ENCODE measurements at regions not wholly inside any gene's neighbourhood (a gene's known extent, or its start where the extent isn't known, plus 50 kb on each side); places are given as distances from the start of the nearest gene placed in this dataset.

- no peak for TF ChIP-seq SNAI2 (CRISPR knock-in tag; IDR thresholded peaks at IDR 0.05)
- no peak for TF ChIP-seq ESRRG (CRISPR knock-in tag; IDR thresholded peaks at IDR 0.05)
- TF ChIP-seq TOX (CRISPR knock-in tag; IDR thresholded peaks at IDR 0.05; ENCODE audit: borderline replicate concordance), result no peak
- ATAC-seq, result no peak
Observed at GRCh38 chr13:68057836-68058235, 827.7 kb upstream of the PCDH9 start.

- ATAC-seq, result no peak
- no peak for TF ChIP-seq PATZ1 (CRISPR knock-in tag; IDR thresholded peaks at IDR 0.05; ENCODE audit: borderline replicate concordance)
Observed at GRCh38 chr13:68056816-68057710, 826.9 kb upstream of the PCDH9 start.

DNA sequence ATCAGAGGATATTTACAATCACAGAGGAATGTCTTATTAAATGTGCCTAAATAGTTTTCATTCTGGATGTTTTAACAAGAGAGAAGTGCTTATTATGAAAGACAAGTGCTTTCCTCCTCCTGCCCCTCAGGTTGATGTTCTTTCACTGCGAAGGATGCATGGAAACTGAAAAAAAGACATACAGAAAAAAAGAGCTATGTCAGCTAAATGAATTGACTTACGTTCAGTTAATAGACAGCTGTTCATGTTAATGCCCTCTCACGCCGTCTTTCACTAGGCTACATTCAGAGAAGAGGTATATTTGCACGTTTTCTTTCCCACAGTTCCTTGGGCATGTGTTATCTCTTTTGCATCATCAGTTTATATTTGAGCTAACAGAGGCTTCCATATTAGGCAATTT is 821.8 kb upstream of the PCDH9 start:
- no peak for ATAC-seq
- TF ChIP-seq ZNF565 (CRISPR knock-in tag; conservative IDR thresholded peaks at IDR 0.05; ENCODE audit: low read depth), result no peak
- TF ChIP-seq BACH2 (CRISPR knock-in tag; IDR thresholded peaks at IDR 0.05; ENCODE audit: borderline replicate concordance), result no peak
- no peak for TF ChIP-seq ZC3H10 (CRISPR knock-in tag; IDR thresholded peaks at IDR 0.05)
- TF ChIP-seq, protein P1, sequence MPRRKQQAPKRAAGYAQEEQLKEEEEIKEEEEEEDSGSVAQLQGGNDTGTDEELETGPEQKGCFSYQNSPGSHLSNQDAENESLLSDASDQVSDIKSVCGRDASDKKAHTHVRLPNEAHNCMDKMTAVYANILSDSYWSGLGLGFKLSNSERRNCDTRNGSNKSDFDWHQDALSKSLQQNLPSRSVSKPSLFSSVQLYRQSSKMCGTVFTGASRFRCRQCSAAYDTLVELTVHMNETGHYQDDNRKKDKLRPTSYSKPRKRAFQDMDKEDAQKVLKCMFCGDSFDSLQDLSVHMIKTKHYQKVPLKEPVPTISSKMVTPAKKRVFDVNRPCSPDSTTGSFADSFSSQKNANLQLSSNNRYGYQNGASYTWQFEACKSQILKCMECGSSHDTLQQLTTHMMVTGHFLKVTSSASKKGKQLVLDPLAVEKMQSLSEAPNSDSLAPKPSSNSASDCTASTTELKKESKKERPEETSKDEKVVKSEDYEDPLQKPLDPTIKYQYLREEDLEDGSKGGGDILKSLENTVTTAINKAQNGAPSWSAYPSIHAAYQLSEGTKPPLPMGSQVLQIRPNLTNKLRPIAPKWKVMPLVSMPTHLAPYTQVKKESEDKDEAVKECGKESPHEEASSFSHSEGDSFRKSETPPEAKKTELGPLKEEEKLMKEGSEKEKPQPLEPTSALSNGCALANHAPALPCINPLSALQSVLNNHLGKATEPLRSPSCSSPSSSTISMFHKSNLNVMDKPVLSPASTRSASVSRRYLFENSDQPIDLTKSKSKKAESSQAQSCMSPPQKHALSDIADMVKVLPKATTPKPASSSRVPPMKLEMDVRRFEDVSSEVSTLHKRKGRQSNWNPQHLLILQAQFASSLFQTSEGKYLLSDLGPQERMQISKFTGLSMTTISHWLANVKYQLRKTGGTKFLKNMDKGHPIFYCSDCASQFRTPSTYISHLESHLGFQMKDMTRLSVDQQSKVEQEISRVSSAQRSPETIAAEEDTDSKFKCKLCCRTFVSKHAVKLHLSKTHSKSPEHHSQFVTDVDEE (CRISPR knock-in tag; IDR thresholded peaks at IDR 0.05), result no peak
- TF ChIP-seq ESRRG (CRISPR knock-in tag; IDR thresholded peaks at IDR 0.05), result no peak
- no peak for TF ChIP-seq PPARA (CRISPR knock-in tag; IDR thresholded peaks at IDR 0.05; ENCODE audit: borderline replicate concordance)
- TF ChIP-seq CREB5 (CRISPR knock-in tag; IDR thresholded peaks at IDR 0.05; ENCODE audit: low read depth), result no peak

GRCh38 chr13:68050761-68051160 is 820.6 kb upstream of the PCDH9 start:
- no peak for ATAC-seq
- TF ChIP-seq TCF4 (CRISPR knock-in tag; IDR thresholded peaks at IDR 0.05; ENCODE audit: borderline replicate concordance) (no peak), CSDC2 (CRISPR knock-in tag; IDR thresholded peaks at IDR 0.05) (no peak), ZNF8 (CRISPR knock-in tag; IDR thresholded peaks at IDR 0.05) (no peak), ARNTL (CRISPR knock-in tag; IDR thresholded peaks at IDR 0.05; ENCODE audit: borderline replicate concordance, low read depth) (no peak), ZFP3 (CRISPR knock-in tag; IDR thresholded peaks at IDR 0.05) (no peak), ZNF70 (CRISPR knock-in tag; IDR thresholded peaks at IDR 0.05) (no peak), ESRRG (CRISPR knock-in tag; IDR thresholded peaks at IDR 0.05) (no peak), ISL1 (CRISPR knock-in tag; IDR thresholded peaks at IDR 0.05) (no peak), CREB5 (CRISPR knock-in tag; IDR thresholded peaks at IDR 0.05; ENCODE audit: low read depth) (no peak), ZFP30 (CRISPR knock-in tag; IDR thresholded peaks at IDR 0.05) (no peak), POU6F1 (CRISPR knock-in tag; IDR thresholded peaks at IDR 0.05; ENCODE audit: borderline replicate concordance, low read depth) (no peak), ZNF565 (CRISPR knock-in tag; conservative IDR thresholded peaks at IDR 0.05; ENCODE audit: low read depth) (no peak), TOX (CRISPR knock-in tag; IDR thresholded peaks at IDR 0.05; ENCODE audit: borderline replicate concordance) (no peak), PPARA (CRISPR knock-in tag; IDR thresholded peaks at IDR 0.05; ENCODE audit: borderline replicate concordance) (no peak), ZC3H10 (CRISPR knock-in tag; IDR thresholded peaks at IDR 0.05) (no peak), OSR1 (CRISPR knock-in tag; IDR thresholded peaks at IDR 0.05) (no peak), GLIS3 (CRISPR knock-in tag; IDR thresholded peaks at IDR 0.05) (no peak), RARB (CRISPR knock-in tag; IDR thresholded peaks at IDR 0.05) (no peak), BACH2 (CRISPR knock-in tag; IDR thresholded peaks at IDR 0.05; ENCODE audit: borderline replicate concordance) (no peak), SNAI2 (CRISPR knock-in tag; IDR thresholded peaks at IDR 0.05) (no peak)
